HEK293T (cell line): ENCODE measurements at regions not wholly inside any gene's neighbourhood (a gene's known extent, or its start where the extent isn't known, plus 50 kb on each side); places are given as distances from the start of the nearest gene placed in this dataset.

Experiments used
- CTCF ChIA-PET: fragments of 350-600 bp; formaldehyde crosslinking; extraction: SDS; loops from one replicate; lab custom pipeline; 2021; ENCODE audit warnings: antibody characterized with exemption, inconsistent platforms; lab: Yijun Ruan, JAX
- POLR2A ChIA-PET: fragments of 350-600 bp; formaldehyde crosslinking; extraction: SDS; loops from one replicate; lab custom pipeline; 2020; ENCODE audit warnings: antibody characterized with exemption, inconsistent platforms; lab: Yijun Ruan, JAX
- DNase-seq: peaks from one replicate; pipeline ENCODE4 v3.0.0; 2012; ENCODE audit warnings: mixed read lengths; ENCODE audit errors: extremely low spot score
- ARNT ChIP-seq: fragments of 450-650 bp; IDR thresholded peaks from 2 replicates; pipeline ENCODE4 v1.6.1; 2017; ENCODE audit warnings: mild to moderate bottlenecking
- BHLHE40 ChIP-seq: fragments of 450-650 bp; IDR thresholded peaks from 2 replicates; pipeline ENCODE4 v1.6.1; 2016; ENCODE audit warnings: mild to moderate bottlenecking, moderate library complexity, borderline replicate concordance
- CTBP1 ChIP-seq: fragments of 450-650 bp; IDR thresholded peaks from 2 replicates; pipeline ENCODE4 v1.6.1; 2016; ENCODE audit warnings: borderline replicate concordance
- ELF4 ChIP-seq: fragments of 450-650 bp; IDR thresholded peaks from 2 replicates; pipeline ENCODE4 v1.6.1; 2017; ENCODE audit warnings: antibody characterized with exemption
- FOXA1 ChIP-seq: fragments of 450-650 bp; IDR thresholded peaks from 2 replicates; pipeline ENCODE4 v1.6.1; 2016; ENCODE audit warnings: mild to moderate bottlenecking
- FOXK2 ChIP-seq: fragments of 450-650 bp; IDR thresholded peaks from 2 replicates; pipeline ENCODE4 v1.6.1; 2016; ENCODE audit warnings: mild to moderate bottlenecking
- FOXM1 ChIP-seq: fragments of 450-650 bp; IDR thresholded peaks from 2 replicates; pipeline ENCODE4 v1.6.1; 2017; ENCODE audit warnings: mild to moderate bottlenecking, borderline replicate concordance
- HDGF ChIP-seq: fragments of 450-650 bp; IDR thresholded peaks from 2 replicates; pipeline ENCODE4 v1.6.1; 2017; ENCODE audit warnings: antibody characterized with exemption, borderline replicate concordance
- L3MBTL2 ChIP-seq: fragments of 450-650 bp; conservative IDR thresholded peaks from 2 replicates; pipeline ENCODE4 v1.6.1; 2016; ENCODE audit warnings: mild to moderate bottlenecking
- LEF1 ChIP-seq: fragments of 450-650 bp; IDR thresholded peaks from 2 replicates; pipeline ENCODE4 v1.6.1; 2017; ENCODE audit warnings: mild to moderate bottlenecking, borderline replicate concordance
- NFRKB ChIP-seq: fragments of 450-650 bp; IDR thresholded peaks from 2 replicates; pipeline ENCODE4 v1.6.1; 2016; ENCODE audit warnings: mild to moderate bottlenecking, moderate library complexity
- SP1 ChIP-seq: fragments of 450-650 bp; IDR thresholded peaks from 2 replicates; pipeline ENCODE4 v1.6.1; 2017
- SUZ12 ChIP-seq: fragments of 450-650 bp; IDR thresholded peaks from 2 replicates; pipeline ENCODE4 v1.6.1; 2016; ENCODE audit warnings: mild to moderate bottlenecking
- TARDBP ChIP-seq: fragments of 450-650 bp; IDR thresholded peaks from 2 replicates; pipeline ENCODE4 v1.6.1; 2016
- ZNF384 ChIP-seq: fragments of 450-650 bp; IDR thresholded peaks from 2 replicates; pipeline ENCODE4 v1.6.1; 2016
- TF ChIP-seq, protein P1 (sequence below): fragments of 450-650 bp; IDR thresholded peaks from 2 replicates; pipeline ENCODE4 v1.6.1; 2016

DNA sequence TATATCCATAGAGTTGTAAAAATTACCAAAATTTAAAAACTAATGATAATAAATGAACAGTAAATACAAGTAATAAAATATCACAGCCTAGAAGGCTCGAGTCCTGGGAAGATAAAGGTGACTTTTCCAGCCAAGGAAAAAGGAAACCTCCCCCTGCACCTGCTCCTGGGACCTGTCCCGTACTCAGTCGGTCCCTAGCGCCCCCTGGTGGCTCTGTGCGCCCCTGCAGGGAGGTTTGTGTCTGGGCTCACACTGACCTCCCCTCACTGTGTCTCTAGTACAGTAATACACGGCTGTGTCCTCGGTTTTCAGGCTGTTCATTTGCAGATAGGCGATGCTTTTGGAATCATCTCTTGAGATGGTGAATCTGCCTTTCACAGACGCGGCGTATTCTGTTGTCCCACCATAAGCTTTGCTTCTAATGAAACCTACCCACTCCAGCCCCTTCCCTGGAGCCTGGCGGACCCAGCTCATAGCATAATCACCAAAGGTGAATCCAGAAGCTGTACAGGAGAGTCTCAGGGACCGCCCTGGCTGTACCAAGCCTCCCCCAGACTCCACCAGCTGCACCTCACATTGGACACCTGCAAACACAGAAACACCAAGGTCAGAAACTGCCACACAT is 1030.4 kb downstream of the TMEM121 start:
- ChIA-PET POLR2A (no interaction called here), CTCF (no interaction called here)
- TF ChIP-seq SUZ12 (no peak), BHLHE40 (no peak), CTBP1 (no peak), L3MBTL2 (no peak), ARNT (no peak), FOXM1 (no peak), TARDBP (no peak), NFRKB (no peak), LEF1 (no peak), HDGF (no peak), FOXK2 (no peak), SP1 (no peak), FOXA1 (no peak), ELF4 (no peak), ZNF384 (no peak)
- TF ChIP-seq, protein P1, sequence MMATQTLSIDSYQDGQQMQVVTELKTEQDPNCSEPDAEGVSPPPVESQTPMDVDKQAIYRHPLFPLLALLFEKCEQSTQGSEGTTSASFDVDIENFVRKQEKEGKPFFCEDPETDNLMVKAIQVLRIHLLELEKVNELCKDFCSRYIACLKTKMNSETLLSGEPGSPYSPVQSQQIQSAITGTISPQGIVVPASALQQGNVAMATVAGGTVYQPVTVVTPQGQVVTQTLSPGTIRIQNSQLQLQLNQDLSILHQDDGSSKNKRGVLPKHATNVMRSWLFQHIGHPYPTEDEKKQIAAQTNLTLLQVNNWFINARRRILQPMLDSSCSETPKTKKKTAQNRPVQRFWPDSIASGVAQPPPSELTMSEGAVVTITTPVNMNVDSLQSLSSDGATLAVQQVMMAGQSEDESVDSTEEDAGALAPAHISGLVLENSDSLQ: no peak
- peak; percentile 34 for DNase-seq

DNA sequence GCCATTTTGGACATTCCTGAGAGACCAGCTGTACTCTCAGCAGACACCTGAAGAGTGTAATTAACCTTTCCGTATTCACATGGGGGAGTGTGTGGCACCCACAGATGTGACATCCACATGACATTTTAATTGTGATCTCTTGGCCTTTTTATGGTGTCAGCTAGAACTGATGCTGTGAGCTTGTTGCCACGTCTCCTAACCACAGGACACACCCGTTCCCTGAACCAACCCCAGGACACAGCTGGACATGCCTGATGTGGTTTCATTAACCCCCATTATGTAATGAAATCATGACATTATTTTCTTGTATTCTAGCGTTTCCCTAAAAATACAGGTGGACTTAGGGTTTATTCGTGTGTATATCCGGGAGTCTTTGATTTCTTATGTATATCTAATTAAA is 1036.1 kb downstream of the TMEM121 start:
- TF ChIP-seq TARDBP: no peak
- TF ChIP-seq, protein P1: no peak
- TF ChIP-seq L3MBTL2: no peak
- TF ChIP-seq LEF1: no peak
- no peak for TF ChIP-seq ARNT
- TF ChIP-seq FOXM1: no peak
- no peak for TF ChIP-seq ZNF384
- TF ChIP-seq FOXA1: no peak
- TF ChIP-seq FOXK2: no peak
- TF ChIP-seq SP1: no peak
- no peak for TF ChIP-seq NFRKB
- no peak for TF ChIP-seq CTBP1
- no peak for TF ChIP-seq HDGF
- no peak for TF ChIP-seq ELF4
- TF ChIP-seq BHLHE40: no peak
- no peak for TF ChIP-seq SUZ12
- CTCF ChIA-PET: no interaction called here
- no peak for DNase-seq
- POLR2A ChIA-PET: no interaction called here

DNA sequence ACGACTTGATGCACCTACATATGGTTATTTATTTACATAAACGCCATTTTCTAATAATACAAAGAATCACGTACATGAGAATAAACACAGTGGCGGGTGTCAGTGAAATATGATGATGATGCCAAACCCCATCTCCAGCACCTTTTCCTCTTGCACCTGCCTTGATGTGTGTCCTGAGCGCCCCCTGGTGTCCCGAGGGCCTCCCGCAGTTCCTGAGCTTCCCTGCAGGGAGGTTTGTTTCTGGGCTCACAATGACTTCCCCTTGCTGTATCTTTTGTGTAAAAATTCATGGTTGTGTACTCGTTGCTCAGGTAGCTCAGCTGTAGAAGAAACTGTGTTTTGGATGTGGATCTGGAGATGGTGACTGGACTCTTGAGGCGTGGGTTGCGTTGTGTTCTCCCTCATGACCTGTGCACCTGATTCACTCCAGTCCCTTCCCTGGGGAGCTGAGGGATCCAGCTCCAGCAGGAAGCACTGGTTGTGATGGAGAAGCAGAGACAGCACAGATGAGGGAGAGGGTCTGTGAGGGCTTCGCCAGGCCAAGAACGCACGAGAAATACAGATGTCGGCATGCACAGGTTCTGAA is 1037.8 kb downstream of the TMEM121 start:
- ChIA-PET POLR2A (no interaction called here), CTCF (interaction anchor here (0.8 kb wide), 1 partner anchor 65 kb away, joined by 3 read pairs; no protein-coding TSS in a partner anchor)
- no peak for TF ChIP-seq FOXM1
- TF ChIP-seq L3MBTL2: no peak
- no peak for TF ChIP-seq NFRKB
- no peak for TF ChIP-seq FOXA1
- TF ChIP-seq CTBP1: no peak
- peak; percentile 24 for DNase-seq

DNA sequence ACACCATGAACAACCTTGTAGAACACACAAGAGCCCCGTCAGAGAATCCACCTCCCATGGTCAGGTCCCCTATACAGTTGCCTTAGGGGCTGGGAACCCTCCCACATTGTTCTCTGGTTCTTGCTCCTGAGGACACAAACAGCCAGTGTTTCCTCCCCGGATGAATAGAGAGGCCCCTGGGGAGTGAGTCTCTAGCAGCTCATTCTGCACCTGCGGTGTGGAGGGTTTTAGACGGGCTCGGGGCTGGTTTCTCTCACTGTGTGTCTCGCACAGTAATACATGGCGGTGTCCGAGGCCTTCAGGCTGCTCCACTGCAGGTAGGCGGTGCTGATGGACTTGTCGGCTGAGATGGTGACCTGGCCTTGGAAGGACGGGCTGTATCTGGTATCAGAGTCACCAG is 1052.1 kb downstream of the TMEM121 start:
- ChIA-PET CTCF (no interaction called here), POLR2A (no interaction called here)
- no peak for DNase-seq
- no peak for TF ChIP-seq ZNF384
- TF ChIP-seq NFRKB: no peak
- no peak for TF ChIP-seq BHLHE40
- no peak for TF ChIP-seq FOXA1
- TF ChIP-seq ARNT: no peak
- no peak for TF ChIP-seq HDGF
- no peak for TF ChIP-seq ELF4
- TF ChIP-seq, protein P1: no peak

DNA sequence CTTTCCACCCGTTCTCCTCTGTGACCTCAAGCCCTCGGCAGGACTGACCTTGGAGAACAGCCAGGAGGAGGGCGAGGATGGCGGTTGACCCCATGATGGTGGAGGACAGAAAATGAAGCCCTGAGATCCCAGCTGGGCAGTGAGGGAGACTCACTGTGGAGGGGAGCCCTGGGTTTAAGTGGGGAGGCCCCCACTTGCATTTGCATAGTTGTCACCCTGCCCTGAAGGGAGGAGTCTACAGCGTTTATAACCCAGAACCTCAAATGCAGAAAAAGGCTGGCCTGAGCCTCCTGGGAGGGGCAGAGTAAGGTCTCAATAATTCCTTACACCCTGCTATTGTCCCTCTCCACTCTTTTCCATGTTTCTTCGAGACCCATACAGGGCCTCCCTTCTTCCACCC is 1052.7 kb downstream of the TMEM121 start:
- TF ChIP-seq L3MBTL2 (no peak), BHLHE40 (no peak), FOXM1 (no peak), ZNF384 (no peak), LEF1 (no peak), SP1 (no peak), FOXA1 (no peak), CTBP1 (no peak)
- TF ChIP-seq, protein P1: no peak
- DNase-seq: no peak
- POLR2A ChIA-PET: no interaction called here
- CTCF ChIA-PET: no interaction called here

DNA sequence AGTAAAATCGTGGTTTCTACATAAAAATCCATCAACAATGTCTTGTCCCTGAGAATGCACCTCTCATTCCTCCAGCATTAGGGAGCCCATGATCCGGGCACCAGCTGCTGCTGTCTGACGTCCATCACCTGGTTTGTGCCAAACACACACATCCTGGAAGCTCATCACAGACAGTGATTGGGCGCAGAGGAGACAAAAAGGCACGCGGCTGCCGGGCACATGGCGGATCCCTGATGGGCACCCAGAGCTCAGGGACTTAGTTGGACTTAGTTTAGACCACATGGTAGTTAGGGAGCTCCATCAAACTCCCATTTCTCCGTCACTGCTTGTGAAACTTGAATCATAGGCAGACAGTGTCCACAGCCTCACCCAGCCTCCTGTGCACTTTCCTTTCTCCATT is 1059.3 kb downstream of the TMEM121 start:
- no peak for DNase-seq
- ChIA-PET POLR2A (no interaction called here), CTCF (interaction anchor here (0.7 kb wide), 1 partner anchor 27 kb away, joined by 3 read pairs; no protein-coding TSS in a partner anchor)
- no peak for TF ChIP-seq SP1
- TF ChIP-seq NFRKB: no peak
- TF ChIP-seq CTBP1: no peak
- TF ChIP-seq ELF4: no peak
- TF ChIP-seq LEF1: no peak
- TF ChIP-seq, protein P1: no peak
- TF ChIP-seq L3MBTL2: no peak
- no peak for TF ChIP-seq FOXK2
- TF ChIP-seq TARDBP: no peak
- no peak for TF ChIP-seq BHLHE40
- TF ChIP-seq HDGF: no peak
- TF ChIP-seq ZNF384: no peak
- no peak for TF ChIP-seq FOXM1
